Fibroblast of lung (primary cell): ENCODE measurements at regions not wholly inside any gene's neighbourhood (a gene's known extent, or its start where the extent isn't known, plus 50 kb on each side); places are given as distances from the start of the nearest gene placed in this dataset.

ENCODE experiments used
- DNase-seq, 2 donors: peaks; one replicate each; pipeline versions ENCODE4 v3.0.0 to v3.0.0-alpha.2; 2010; ENCODE audit warnings: low read depth in 2 of 2
- H2AFZ ChIP-seq: 2 replicates; pipeline ENCODE4 v1.5.1; 2012; ENCODE audit warnings: low read length, control low read depth, inconsistent platforms
- H3K27ac ChIP-seq: 2 replicates; pipeline ENCODE4 v1.5.1; 2011; ENCODE audit warnings: low read length, control low read depth; ENCODE audit not compliant: insufficient read depth
- H3K27me3 ChIP-seq: 2 replicates; pipeline ENCODE4 v1.5.1; 2011; ENCODE audit warnings: mild to moderate bottlenecking, low read length; ENCODE audit not compliant: control insufficient read depth, insufficient read depth
- H3K36me3 ChIP-seq: 2 replicates; pipeline ENCODE4 v1.5.1; 2011; ENCODE audit warnings: low read length; ENCODE audit not compliant: control insufficient read depth, insufficient read depth
- H3K4me1 ChIP-seq: 2 replicates; pipeline ENCODE4 v1.5.1; 2011; ENCODE audit warnings: low read length; ENCODE audit not compliant: control insufficient read depth, insufficient read depth; ENCODE audit errors: extremely low read depth
- H3K4me2 ChIP-seq: 2 replicates; pipeline ENCODE4 v1.5.1; 2011; ENCODE audit warnings: low read length, control low read depth; ENCODE audit not compliant: insufficient read depth; ENCODE audit errors: extremely low read depth
- H3K4me3 ChIP-seq, 4 experiments: fragments of 200-600 bp in 1 of 4; sonication (generic) in 1 of 4; replicated peaks in 1 of 4; 2 replicates each; pipeline ENCODE4 v1.5.1; 2011 to 2016; ENCODE audit warnings: low read length in 4 of 4, low read depth in 3 of 4, mild to moderate bottlenecking in 3 of 4, control low read depth in 2 of 4, inconsistent platforms in 1 of 4, mixed read lengths in 1 of 4; ENCODE audit not compliant: insufficient read depth in 1 of 4; ENCODE audit errors: control extremely low read depth in 1 of 4
- H3K79me2 ChIP-seq: 2 replicates; pipeline ENCODE4 v1.5.1; 2012; ENCODE audit warnings: mild to moderate bottlenecking, low read length, inconsistent platforms; ENCODE audit not compliant: control insufficient read depth, insufficient read depth
- H3K9ac ChIP-seq: 2 replicates; pipeline ENCODE4 v1.5.1; 2011; ENCODE audit warnings: mild to moderate bottlenecking, low read length, control low read depth; ENCODE audit not compliant: insufficient read depth
- H3K9me3 ChIP-seq: 2 replicates; pipeline ENCODE4 v1.5.1; 2012; ENCODE audit warnings: low read depth, low read length; ENCODE audit not compliant: control insufficient read depth, insufficient read depth
- H4K20me1 ChIP-seq: 2 replicates; pipeline ENCODE4 v1.5.1; 2011; ENCODE audit warnings: low read length; ENCODE audit not compliant: control insufficient read depth, insufficient read depth; ENCODE audit errors: extremely low read depth
- EZH2 ChIP-seq: IDR thresholded peaks from 2 replicates; pipeline ENCODE4 v1.5.1; 2012; ENCODE audit warnings: low read length, control low read depth, mild to moderate bottlenecking; ENCODE audit errors: missing control alignments
- TF ChIP-seq, protein P1 (sequence below), 2 donors: IDR thresholded peaks in 1 of 2; conservative IDR thresholded peaks in 1 of 2; 1 replicate in 1 of 2; 2 replicates in 1 of 2; pipeline ENCODE4 v1.5.1; 2011 to 2012; ENCODE audit warnings: low read length in 2 of 2, control low read depth in 1 of 2, inconsistent platforms in 1 of 2, low read depth in 1 of 2, mild to moderate bottlenecking in 1 of 2

GRCh38 chr15:31238906-31239305 is 87.7 kb upstream of the KLF13 start:
- H3K4me1 ChIP-seq, result peaks cover 13% of the 10 kb centered on the region
- no peak overlapping the region for H3K27ac ChIP-seq
- no peak overlapping the region for H3K4me3 ChIP-seq
- no peaks in the 10 kb centered on the region for H3K79me2 ChIP-seq
- H2AFZ ChIP-seq, result no peak overlapping the region
- no peak for DNase-seq
- no peaks in the 10 kb centered on the region for H3K9me3 ChIP-seq
- H3K36me3 ChIP-seq, result no peaks in the 10 kb centered on the region
- TF ChIP-seq EZH2, result no peak
- TF ChIP-seq, protein P1, sequence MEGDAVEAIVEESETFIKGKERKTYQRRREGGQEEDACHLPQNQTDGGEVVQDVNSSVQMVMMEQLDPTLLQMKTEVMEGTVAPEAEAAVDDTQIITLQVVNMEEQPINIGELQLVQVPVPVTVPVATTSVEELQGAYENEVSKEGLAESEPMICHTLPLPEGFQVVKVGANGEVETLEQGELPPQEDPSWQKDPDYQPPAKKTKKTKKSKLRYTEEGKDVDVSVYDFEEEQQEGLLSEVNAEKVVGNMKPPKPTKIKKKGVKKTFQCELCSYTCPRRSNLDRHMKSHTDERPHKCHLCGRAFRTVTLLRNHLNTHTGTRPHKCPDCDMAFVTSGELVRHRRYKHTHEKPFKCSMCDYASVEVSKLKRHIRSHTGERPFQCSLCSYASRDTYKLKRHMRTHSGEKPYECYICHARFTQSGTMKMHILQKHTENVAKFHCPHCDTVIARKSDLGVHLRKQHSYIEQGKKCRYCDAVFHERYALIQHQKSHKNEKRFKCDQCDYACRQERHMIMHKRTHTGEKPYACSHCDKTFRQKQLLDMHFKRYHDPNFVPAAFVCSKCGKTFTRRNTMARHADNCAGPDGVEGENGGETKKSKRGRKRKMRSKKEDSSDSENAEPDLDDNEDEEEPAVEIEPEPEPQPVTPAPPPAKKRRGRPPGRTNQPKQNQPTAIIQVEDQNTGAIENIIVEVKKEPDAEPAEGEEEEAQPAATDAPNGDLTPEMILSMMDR (conservative IDR thresholded peaks at IDR 0.05 in 1 of 2, IDR thresholded peaks at IDR 0.05 in 1 of 2; ENCODE audit: low read depth in 1 of 2, low read length in 2 of 2), result no peak
- no peaks in the 10 kb centered on the region for H3K27me3 ChIP-seq
- no peak overlapping the region for H3K9ac ChIP-seq
- no peak overlapping the region for H3K4me2 ChIP-seq
- no peaks in the 10 kb centered on the region for H4K20me1 ChIP-seq

- TF ChIP-seq EZH2, result no peak
- TF ChIP-seq, protein P1 (conservative IDR thresholded peaks at IDR 0.05 in 1 of 2, IDR thresholded peaks at IDR 0.05 in 1 of 2; ENCODE audit: low read depth in 1 of 2, low read length in 2 of 2), result no peak
Measured at GRCh38 chr15:31239409-31239808, 87.2 kb upstream of the KLF13 start.

GRCh38 chr15:31241888-31242522 is 84.6 kb upstream of the KLF13 start:
- Histone ChIP-seq H3K9ac (no peak overlapping the region), H3K9me3 (no peaks in the 10 kb centered on the region), H3K27ac (no peak overlapping the region), H3K36me3 (no peaks in the 10 kb centered on the region), H3K4me1 (peaks cover 3% of the 10 kb centered on the region), H3K4me2 (no peak overlapping the region), H3K27me3 (peaks cover 2% of the 10 kb centered on the region), H2AFZ (no peak overlapping the region), H3K79me2 (no peaks in the 10 kb centered on the region), H4K20me1 (no peaks in the 10 kb centered on the region), H3K4me3 (no peak overlapping the region)
- TF ChIP-seq, protein P1 (conservative IDR thresholded peaks at IDR 0.05 in 1 of 2, IDR thresholded peaks at IDR 0.05 in 1 of 2; ENCODE audit: low read depth in 1 of 2, low read length in 2 of 2), result no peak
- TF ChIP-seq EZH2, result no peak
- DNase-seq, result no peak

More at GRCh38 chr15:31239409-31239808, 87.2 kb upstream of the KLF13 start:
- no peak for DNase-seq
- no peak overlapping the region for H3K4me3 ChIP-seq
- H3K79me2 ChIP-seq, result no peaks in the 10 kb centered on the region
- H3K27ac ChIP-seq, result no peak overlapping the region
- H3K27me3 ChIP-seq, result no peaks in the 10 kb centered on the region
- no peaks in the 10 kb centered on the region for H3K36me3 ChIP-seq
- no peak overlapping the region for H2AFZ ChIP-seq
- no peaks in the 10 kb centered on the region for H3K9me3 ChIP-seq
- no peak overlapping the region for H3K9ac ChIP-seq
- H3K4me1 ChIP-seq, result peaks cover 13% of the 10 kb centered on the region
- no peaks in the 10 kb centered on the region for H4K20me1 ChIP-seq
- no peak overlapping the region for H3K4me2 ChIP-seq
